ENCODE measurements at regions not wholly inside any gene's neighbourhood (a gene's known extent, or its start where the extent isn't known, plus 50 kb on each side); places are given as distances from the start of the nearest gene placed in this dataset.

DNA sequence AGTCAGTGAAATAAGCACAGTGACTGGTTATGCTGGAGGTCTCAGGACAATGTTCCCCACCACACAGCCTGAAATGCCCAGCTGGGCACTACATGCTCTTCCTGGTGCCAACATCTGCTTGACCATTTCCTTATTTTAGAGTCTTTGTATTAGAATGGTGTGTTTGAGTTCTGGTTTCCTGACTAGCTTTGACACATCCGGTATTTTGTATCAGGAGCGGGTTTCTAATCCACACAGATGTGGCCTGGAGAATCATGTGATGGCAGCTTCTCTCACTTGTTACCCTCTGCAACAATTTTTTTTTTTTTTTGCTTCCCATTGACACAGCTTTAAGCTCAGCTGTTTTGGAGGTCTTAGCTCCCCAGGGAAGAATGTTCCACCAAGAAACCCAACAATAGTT, 164.5 kb upstream of the CST7 start:
- TF ChIP-seq, protein P1, sequence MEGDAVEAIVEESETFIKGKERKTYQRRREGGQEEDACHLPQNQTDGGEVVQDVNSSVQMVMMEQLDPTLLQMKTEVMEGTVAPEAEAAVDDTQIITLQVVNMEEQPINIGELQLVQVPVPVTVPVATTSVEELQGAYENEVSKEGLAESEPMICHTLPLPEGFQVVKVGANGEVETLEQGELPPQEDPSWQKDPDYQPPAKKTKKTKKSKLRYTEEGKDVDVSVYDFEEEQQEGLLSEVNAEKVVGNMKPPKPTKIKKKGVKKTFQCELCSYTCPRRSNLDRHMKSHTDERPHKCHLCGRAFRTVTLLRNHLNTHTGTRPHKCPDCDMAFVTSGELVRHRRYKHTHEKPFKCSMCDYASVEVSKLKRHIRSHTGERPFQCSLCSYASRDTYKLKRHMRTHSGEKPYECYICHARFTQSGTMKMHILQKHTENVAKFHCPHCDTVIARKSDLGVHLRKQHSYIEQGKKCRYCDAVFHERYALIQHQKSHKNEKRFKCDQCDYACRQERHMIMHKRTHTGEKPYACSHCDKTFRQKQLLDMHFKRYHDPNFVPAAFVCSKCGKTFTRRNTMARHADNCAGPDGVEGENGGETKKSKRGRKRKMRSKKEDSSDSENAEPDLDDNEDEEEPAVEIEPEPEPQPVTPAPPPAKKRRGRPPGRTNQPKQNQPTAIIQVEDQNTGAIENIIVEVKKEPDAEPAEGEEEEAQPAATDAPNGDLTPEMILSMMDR (conservative IDR thresholded peaks at IDR 0.05), result no peak
- TF ChIP-seq EZH2 (IDR thresholded peaks at IDR 0.05; ENCODE audit: low read depth), result no peak

All from PC-9 (cell line).